IMR-90 (cell line): ENCODE measurements at regions not wholly inside any gene's neighbourhood (a gene's known extent, or its start where the extent isn't known, plus 50 kb on each side); places are given as distances from the start of the nearest gene placed in this dataset.

Experiments
- NFE2L2 ChIP-seq: fragments of 150-350 bp; IDR thresholded peaks from 2 replicates; pipeline ENCODE4 v1.6.1; 2016; ENCODE audit warnings: low read depth, mild to moderate bottlenecking, low read length
- RAD21 ChIP-seq: IDR thresholded peaks from 2 replicates; pipeline ENCODE4 v1.6.1; 2012; ENCODE audit warnings: low read length, improper control_type of control experiment
- TF ChIP-seq, protein P1 (sequence below): conservative IDR thresholded peaks from 2 replicates; pipeline ENCODE4 v1.5.1; 2012; ENCODE audit warnings: mild to moderate bottlenecking, low read depth, low read length, improper control_type of control experiment

DNA sequence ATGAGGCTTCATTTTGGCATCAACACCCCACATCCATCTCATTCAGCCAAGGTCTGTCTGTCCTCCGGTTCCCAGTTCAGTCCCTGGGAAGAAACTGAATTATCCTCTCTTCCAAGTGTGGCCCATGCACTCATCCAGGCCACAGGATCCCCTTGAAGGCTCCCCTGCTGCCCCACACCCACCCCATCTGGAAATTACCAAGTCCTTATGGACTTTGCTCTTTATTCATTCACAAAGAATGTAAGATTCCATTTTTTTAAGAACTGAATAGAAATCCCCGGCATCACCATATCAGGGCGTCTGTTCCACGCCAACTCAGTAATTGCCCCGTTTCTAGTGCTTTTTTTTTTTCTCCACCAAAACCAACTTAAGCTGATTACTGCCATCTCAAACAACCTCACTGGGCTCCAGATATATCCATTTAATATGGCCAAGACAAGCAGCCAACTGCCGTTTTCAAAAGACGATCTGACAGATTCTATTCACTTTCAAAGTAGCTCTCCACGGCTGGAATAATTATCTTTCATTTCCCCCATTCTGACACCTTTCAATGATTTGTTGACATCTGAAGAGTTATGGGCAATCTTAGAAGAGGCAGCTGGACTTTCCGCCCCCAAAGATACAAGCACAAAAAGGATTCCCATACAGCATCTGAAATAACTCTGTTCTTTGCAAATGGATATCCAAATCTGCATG, 55.9 kb downstream of the OLIG1 start:
- TF ChIP-seq NFE2L2 (no peak), RAD21 (no peak)
- TF ChIP-seq, protein P1, sequence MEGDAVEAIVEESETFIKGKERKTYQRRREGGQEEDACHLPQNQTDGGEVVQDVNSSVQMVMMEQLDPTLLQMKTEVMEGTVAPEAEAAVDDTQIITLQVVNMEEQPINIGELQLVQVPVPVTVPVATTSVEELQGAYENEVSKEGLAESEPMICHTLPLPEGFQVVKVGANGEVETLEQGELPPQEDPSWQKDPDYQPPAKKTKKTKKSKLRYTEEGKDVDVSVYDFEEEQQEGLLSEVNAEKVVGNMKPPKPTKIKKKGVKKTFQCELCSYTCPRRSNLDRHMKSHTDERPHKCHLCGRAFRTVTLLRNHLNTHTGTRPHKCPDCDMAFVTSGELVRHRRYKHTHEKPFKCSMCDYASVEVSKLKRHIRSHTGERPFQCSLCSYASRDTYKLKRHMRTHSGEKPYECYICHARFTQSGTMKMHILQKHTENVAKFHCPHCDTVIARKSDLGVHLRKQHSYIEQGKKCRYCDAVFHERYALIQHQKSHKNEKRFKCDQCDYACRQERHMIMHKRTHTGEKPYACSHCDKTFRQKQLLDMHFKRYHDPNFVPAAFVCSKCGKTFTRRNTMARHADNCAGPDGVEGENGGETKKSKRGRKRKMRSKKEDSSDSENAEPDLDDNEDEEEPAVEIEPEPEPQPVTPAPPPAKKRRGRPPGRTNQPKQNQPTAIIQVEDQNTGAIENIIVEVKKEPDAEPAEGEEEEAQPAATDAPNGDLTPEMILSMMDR, result no peak
